K562 (cell line): ENCODE measurements at regions not wholly inside any gene's neighbourhood (a gene's known extent, or its start where the extent isn't known, plus 50 kb on each side); places are given as distances from the start of the nearest gene placed in this dataset.

Experiments used
- ATAC-seq: fragments of 200-7000 bp; cut with Tn5 transposase; 3 replicates; pipeline ENCODE4 v1.9.1; 2020; ENCODE audit warnings: moderate library complexity
- BruUV-seq: library from RNA; stranded (reverse); fragments of 400-500 nt; replicated peaks from 2 replicates; lab custom pipeline; 2021; lab: Mats Ljungman, UMichigan
- CTCF ChIA-PET: fragments of 300-600 bp; formaldehyde crosslinking; extraction: SDS; loops from one replicate; lab custom pipeline; 2021; ENCODE audit warnings: low intra/inter-chr PET ratio; lab: Yijun Ruan, JAX
- POLR2A ChIA-PET: fragments of 300-600, 350-650 bp; sonication (Branson Sonifier 250); formaldehyde crosslinking; extraction: SDS; loops from one replicate; lab custom pipeline; 2021; ENCODE audit warnings: antibody characterized with exemption, inconsistent platforms; lab: Yijun Ruan, JAX
- DNase-seq, 4 experiments: peaks; one replicate each; pipeline versions ENCODE4 v3.0.0 to v3.0.0-alpha.2; 2011 to 2018; ENCODE audit warnings: low spot score in 3 of 4, mixed read lengths in 3 of 4; ENCODE audit errors: extremely low read depth in 1 of 4
- FAIRE-seq: peaks from 2 replicates; lab custom pipeline; 2011; peaks lifted over from hg19 to GRCh38; lab: Jason Lieb, UNC
- H2AFZ ChIP-seq: 2 replicates; pipeline ENCODE4 v1.6.0; 2011; ENCODE audit warnings: low read depth, low read length, control low read depth, inconsistent platforms
- H3K27ac ChIP-seq: fragments of 200-600 bp; 3 replicates; pipeline ENCODE4 v1.8.0; 2011; ENCODE audit warnings: low read depth, mild to moderate bottlenecking, control low read depth, inconsistent platforms, low read length, moderate library complexity, mixed read lengths; ENCODE audit errors: extremely low read depth
- H3K27me3 ChIP-seq, 2 experiments: fragments of 300-600 bp in 1 of 2; 2 replicates in 1 of 2; 3 replicates in 1 of 2; pipeline versions ENCODE4 v1.6.0 to v1.8.0; 2011; ENCODE audit warnings: inconsistent platforms in 2 of 2, low read length in 2 of 2, mild to moderate bottlenecking in 1 of 2, mixed read lengths in 1 of 2, moderate library complexity in 1 of 2; ENCODE audit not compliant: control insufficient read depth in 2 of 2, insufficient read depth in 2 of 2
- H3K36me3 ChIP-seq: fragments of 300-600 bp; 3 replicates; pipeline ENCODE4 v1.8.0; 2011; ENCODE audit warnings: mild to moderate bottlenecking, low read length, inconsistent platforms; ENCODE audit not compliant: control insufficient read depth, insufficient read depth
- H3K4me1 ChIP-seq, 2 experiments: fragments of 200-600 bp in 1 of 2; replicated peaks in 1 of 2; 2 replicates in 1 of 2; 3 replicates in 1 of 2; pipeline versions ENCODE4 v1.5.1 to v1.8.0; 2011; ENCODE audit warnings: inconsistent platforms in 2 of 2, low read length in 2 of 2, mild to moderate bottlenecking in 1 of 2, mixed read lengths in 1 of 2, moderate library complexity in 1 of 2; ENCODE audit not compliant: control insufficient read depth in 2 of 2, insufficient read depth in 2 of 2
- H3K4me2 ChIP-seq: 2 replicates; pipeline ENCODE4 v1.6.1; 2011; ENCODE audit warnings: low read length, control low read depth, inconsistent platforms, mixed read lengths; ENCODE audit not compliant: insufficient read depth
- H3K4me3 ChIP-seq: fragments of 200-600 bp; sonication (generic), shearing (Covaris generic); 2 replicates; pipeline ENCODE4 v1.5.1; 2016; ENCODE audit warnings: control low read depth, inconsistent platforms
- H3K79me2 ChIP-seq: fragments of 200-600 bp; 3 replicates; pipeline ENCODE4 v1.8.0; 2011; ENCODE audit warnings: low read length, inconsistent platforms; ENCODE audit not compliant: control insufficient read depth, insufficient read depth
- H3K9ac ChIP-seq, 2 experiments: 2 replicates each; pipeline versions ENCODE4 v1.6.0 to v1.6.1; 2011; ENCODE audit warnings: low read depth in 2 of 2, low read length in 2 of 2, control low read depth in 1 of 2, inconsistent platforms in 1 of 2, mild to moderate bottlenecking in 1 of 2, mixed read lengths in 1 of 2; ENCODE audit not compliant: insufficient read depth in 1 of 2
- H3K9me1 ChIP-seq: one replicate; pipeline ENCODE4 v1.6.0; 2011; ENCODE audit warnings: inconsistent platforms, mild to moderate bottlenecking, low read length, moderate library complexity; ENCODE audit not compliant: control insufficient read depth, insufficient read depth
- H3K9me3 ChIP-seq: replicated peaks from 2 replicates; pipeline ENCODE4 v1.5.1; 2011; ENCODE audit warnings: low read depth, low read length, inconsistent platforms; ENCODE audit not compliant: control insufficient read depth, insufficient read depth
- H4K20me1 ChIP-seq: replicated peaks from 2 replicates; pipeline ENCODE4 v1.6.1; 2011; ENCODE audit warnings: low read length, inconsistent platforms, mixed read lengths; ENCODE audit not compliant: control insufficient read depth, insufficient read depth
- ARHGAP35 ChIP-seq: fragments of 450-650 bp; IDR thresholded peaks from 2 replicates; pipeline ENCODE4 v1.6.1; 2018; ENCODE audit not compliant: partially characterized antibody
- CSDE1 ChIP-seq, 2 experiments: fragments of 450-650 bp; IDR thresholded peaks; 2 replicates each; pipeline ENCODE4 v1.6.1; 2016; ENCODE audit warnings: mild to moderate bottlenecking in 1 of 2
- DDX20 ChIP-seq: fragments of 450-650 bp; IDR thresholded peaks from 2 replicates; pipeline ENCODE4 v1.6.1; 2016; ENCODE audit warnings: missing genetic modification characterization, low read depth, mild to moderate bottlenecking, missing compliant biosample characterization, moderate library complexity
- EP300 ChIP-seq: IDR thresholded peaks from 2 replicates; pipeline ENCODE4 v1.6.1; 2012; ENCODE audit warnings: low read length, improper control_type of control experiment
- JUN ChIP-seq, 2 experiments: sonication (generic) in 1 of 2; formaldehyde crosslinking in 1 of 2; IDR thresholded peaks; 2 replicates each; pipeline versions ENCODE4 v1.6.1 to v1.8.0; 2012 to 2022; ENCODE audit warnings: borderline replicate concordance in 2 of 2, mild to moderate bottlenecking in 2 of 2, improper control_type of control experiment in 1 of 2, low read depth in 1 of 2, low read length in 1 of 2, missing genetic modification reagents in 1 of 2
- PHB2 ChIP-seq: fragments of 450-650 bp; IDR thresholded peaks from 2 replicates; pipeline ENCODE4 v1.6.1; 2017; ENCODE audit warnings: low read depth
- PHF21A ChIP-seq: fragments of 450-650 bp; IDR thresholded peaks from 2 replicates; pipeline ENCODE4 v1.6.1; 2017; ENCODE audit warnings: low read depth, borderline replicate concordance
- POLR2A ChIP-seq: fragments of 450-650 bp; conservative IDR thresholded peaks from 2 replicates; pipeline ENCODE4 v1.6.1; 2016
- ZNF384 ChIP-seq: IDR thresholded peaks from 2 replicates; pipeline ENCODE4 v1.6.1; 2012; ENCODE audit warnings: low read depth, low read length, improper control_type of control experiment
- ZNF764 ChIP-seq: fragments of 250-450 bp; sonication (Bioruptor Pico); IDR thresholded peaks from 2 replicates; pipeline ENCODE4 v1.4.0; 2020; ENCODE audit warnings: low read depth, mild to moderate bottlenecking, moderate library complexity
- WGBS: fragments of 100-300 bp; shearing (Covaris generic); methylation state at CpG from one replicate; pipeline ENCODE4 v1.1.6; 2016; ENCODE audit warnings: low coverage, mixed read lengths; ENCODE audit not compliant: insufficient coverage; ENCODE audit errors: missing lambda C conversion rate; 5-methylcytosine and 5-hydroxymethylcytosine counted together
- in situ Hi-C: fragments of 300-500 bp; cut with MboI; formaldehyde crosslinking; loops from 4 replicates; pipeline ENCODE4 v1.15.0; 2018; ENCODE audit warnings: inconsistent platforms, mixed read lengths
- intact Hi-C: fragments of 100-400 bp; cut with micrococcal nuclease; formaldehyde crosslinking; loops from 2 replicates; pipeline ENCODE4 v1.14.2; 2022

DNA sequence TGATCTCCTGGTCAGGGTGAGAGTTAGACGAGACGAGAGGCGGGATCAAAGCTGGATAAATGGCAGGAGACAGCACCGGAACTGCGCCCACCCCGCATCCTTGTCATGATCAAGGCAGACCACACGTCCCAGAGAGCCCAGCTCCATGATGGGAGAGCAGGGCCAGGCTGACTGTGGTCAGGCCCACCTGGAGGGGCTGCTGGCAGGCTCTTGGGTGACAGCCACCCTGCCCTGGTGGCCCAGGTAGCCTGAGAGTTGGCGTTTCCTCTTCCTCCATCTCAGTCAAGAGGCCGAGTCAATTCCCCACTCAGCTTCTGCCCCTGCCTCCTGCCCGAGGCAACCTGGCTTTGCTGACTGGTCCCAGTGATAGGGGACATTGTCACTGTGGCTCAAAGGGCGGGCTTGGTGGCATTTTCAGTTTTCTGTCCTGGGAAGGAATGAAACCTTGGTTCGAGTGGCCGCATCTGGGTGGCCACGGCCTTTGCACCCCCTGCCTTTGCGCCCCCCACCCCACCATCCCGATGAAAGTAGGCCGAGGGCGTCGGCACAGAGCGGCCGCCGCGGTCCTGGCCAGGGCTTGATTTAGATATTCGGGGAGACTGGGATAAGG is 60.8 kb upstream of the PPARA start:
- in situ Hi-C loops, result no loop called here
- no peak for FAIRE-seq
- no TSS peak for BruUV-seq
- no peaks in the 10 kb centered on the region for H3K9me1 ChIP-seq
- H3K27ac ChIP-seq, result no peak overlapping the region
- ChIA-PET CTCF (no interaction called here), POLR2A (interaction anchor here (0.7 to 1.3 kb wide), 5 partner anchors 12 to 643 kb away, joined by 3 to 4 read pairs (median 3); no protein-coding TSS in a partner anchor)
- intact Hi-C loops, result no loop called here
- H3K79me2 ChIP-seq, result peaks cover 44% of the 10 kb centered on the region
- no peak for ATAC-seq
- H3K36me3 ChIP-seq, result peaks cover 38% of the 10 kb centered on the region; the same call in 2 of the 3 replicates
- DNase-seq, result no peak
- H3K4me2 ChIP-seq, result no peak overlapping the region
- H4K20me1 ChIP-seq, result no peaks in the 10 kb centered on the region
- no peaks in the 10 kb centered on the region for H3K27me3 ChIP-seq
- no peak overlapping the region for H3K4me3 ChIP-seq
- TF ChIP-seq PHB2 (no peak), POLR2A (no peak), ZNF764 (CRISPR knock-in tag) (no peak), JUN (IDR thresholded peaks at IDR 0.05; ENCODE audit: borderline replicate concordance, low read depth, low read length) (no peak), JUN (CRISPR knock-in tag; IDR thresholded peaks at IDR 0.05; ENCODE audit: borderline replicate concordance) (no peak), CSDE1 (IDR thresholded peaks at IDR 0.05) (no peak), EP300 (no peak), DDX20 (no peak), ARHGAP35 (no peak), PHF21A (no peak), ZNF384 (no peak)
- peak overlapping the region in 1 of 2 experiments; percentile 45; a peak in 2 of 4 replicates for H3K9ac ChIP-seq
- H3K9me3 ChIP-seq, result no peaks in the 10 kb centered on the region
- H3K4me1 ChIP-seq, result peaks cover 17 to 65% of the 10 kb centered on the region in 2 experiments; a peak in 4 of 5 replicates
- 92% methylated on average over 16 of the region's 24 CpGs for WGBS
- H2AFZ ChIP-seq, result no peak overlapping the region
